ENCODE measurements at regions not wholly inside any gene's neighbourhood (a gene's known extent, or its start where the extent isn't known, plus 50 kb on each side); places are given as distances from the start of the nearest gene placed in this dataset.

- Histone ChIP-seq H2AFZ (ENCODE audit: low read length) (no peak overlapping the region), H3K4me3 (ENCODE audit: low read length, poor library complexity, severe bottlenecking) (no peak overlapping the region), H3K9ac (ENCODE audit: low read depth, low read length, poor library complexity, severe bottlenecking) (no peak overlapping the region), H3K79me2 (ENCODE audit: insufficient read depth, low read length) (no peaks in the 10 kb centered on the region), H3K9me3 (ENCODE audit: insufficient read depth, low read depth, low read length) (no peaks in the 10 kb centered on the region), H3K4me2 (ENCODE audit: low read depth, low read length, poor library complexity, severe bottlenecking) (no peak overlapping the region), H3K9me2 (replicated peaks; ENCODE audit: low read depth, low read length) (no peaks in the 10 kb centered on the region), H3K4me1 (ENCODE audit: insufficient read depth, low read length, poor library complexity, severe bottlenecking) (no peaks in the 10 kb centered on the region), H3K27me3 (ENCODE audit: insufficient read depth, low read length, poor library complexity, severe bottlenecking) (no peaks in the 10 kb centered on the region), H3F3A (ENCODE audit: low read depth) (no peaks in the 10 kb centered on the region), H3K36me3 (ENCODE audit: insufficient read depth, low read length) (no peaks in the 10 kb centered on the region), H4K20me1 (ENCODE audit: insufficient read depth, low read length, poor library complexity, severe bottlenecking) (no peaks in the 10 kb centered on the region)
- TF ChIP-seq EZH2phosphoT487 (IDR thresholded peaks at IDR 0.05; ENCODE audit: borderline replicate concordance) (no peak), CTCF (conservative IDR thresholded peaks at IDR 0.05; ENCODE audit: low read length) (no peak)
Measured at GRCh38 chr9:73780916-73781315, 629.3 kb downstream of the ANXA1 start.

- H4K20me1 ChIP-seq (ENCODE audit: insufficient read depth, low read length, poor library complexity, severe bottlenecking) = no peaks in the 10 kb centered on the region
- H3K79me2 ChIP-seq (ENCODE audit: insufficient read depth, low read length) = no peaks in the 10 kb centered on the region
- H3K9me2 ChIP-seq (replicated peaks; ENCODE audit: low read depth, low read length) = no peaks in the 10 kb centered on the region
- H3K4me3 ChIP-seq (ENCODE audit: low read length, poor library complexity, severe bottlenecking) = no peak overlapping the region
- H2AFZ ChIP-seq (ENCODE audit: low read length) = no peak overlapping the region
- no peak overlapping the region for H3K4me2 ChIP-seq (ENCODE audit: low read depth, low read length, poor library complexity, severe bottlenecking)
- no peaks in the 10 kb centered on the region for H3K36me3 ChIP-seq (ENCODE audit: insufficient read depth, low read length)
- no peak overlapping the region for H3K9ac ChIP-seq (ENCODE audit: low read depth, low read length, poor library complexity, severe bottlenecking)
- H3F3A ChIP-seq (ENCODE audit: low read depth) = no peaks in the 10 kb centered on the region
- no peaks in the 10 kb centered on the region for H3K9me3 ChIP-seq (ENCODE audit: insufficient read depth, low read depth, low read length)
- no peaks in the 10 kb centered on the region for H3K27me3 ChIP-seq (ENCODE audit: insufficient read depth, low read length, poor library complexity, severe bottlenecking)
- no peak for TF ChIP-seq CTCF (conservative IDR thresholded peaks at IDR 0.05; ENCODE audit: low read length)
- TF ChIP-seq EZH2phosphoT487 (IDR thresholded peaks at IDR 0.05; ENCODE audit: borderline replicate concordance) = no peak
- no peaks in the 10 kb centered on the region for H3K4me1 ChIP-seq (ENCODE audit: insufficient read depth, low read length, poor library complexity, severe bottlenecking)
Measured at GRCh38 chr9:73782166-73782565, 630.5 kb downstream of the ANXA1 start.

GRCh38 chr9:73799446-73799845 is 647.8 kb downstream of the ANXA1 start:
- Histone ChIP-seq H3F3A (ENCODE audit: low read depth) (no peaks in the 10 kb centered on the region), H3K79me2 (ENCODE audit: insufficient read depth, low read length) (no peaks in the 10 kb centered on the region), H3K9me3 (ENCODE audit: insufficient read depth, low read depth, low read length) (no peaks in the 10 kb centered on the region), H3K9me2 (replicated peaks; ENCODE audit: low read depth, low read length) (no peaks in the 10 kb centered on the region), H4K20me1 (ENCODE audit: insufficient read depth, low read length, poor library complexity, severe bottlenecking) (no peaks in the 10 kb centered on the region), H3K4me1 (ENCODE audit: insufficient read depth, low read length, poor library complexity, severe bottlenecking) (no peaks in the 10 kb centered on the region), H3K27me3 (ENCODE audit: insufficient read depth, low read length, poor library complexity, severe bottlenecking) (no peaks in the 10 kb centered on the region), H3K9ac (ENCODE audit: low read depth, low read length, poor library complexity, severe bottlenecking) (no peak overlapping the region), H2AFZ (ENCODE audit: low read length) (no peak overlapping the region), H3K4me3 (ENCODE audit: low read length, poor library complexity, severe bottlenecking) (no peak overlapping the region), H3K36me3 (ENCODE audit: insufficient read depth, low read length) (no peaks in the 10 kb centered on the region), H3K4me2 (ENCODE audit: low read depth, low read length, poor library complexity, severe bottlenecking) (no peak overlapping the region)
- TF ChIP-seq EZH2phosphoT487 (IDR thresholded peaks at IDR 0.05; ENCODE audit: borderline replicate concordance) = no peak
- TF ChIP-seq CTCF (conservative IDR thresholded peaks at IDR 0.05; ENCODE audit: low read length) = no peak

Measured in Loucy (cell line).